IMR-90 (cell line): ENCODE measurements at regions not wholly inside any gene's neighbourhood (a gene's known extent, or its start where the extent isn't known, plus 50 kb on each side); places are given as distances from the start of the nearest gene placed in this dataset.

Source experiments
- ATAC-seq: fragments of 200-7000 bp; cut with Tn5 transposase; 2 replicates; pipeline ENCODE4 v1.9.1; 2020; ENCODE audit warnings: low read depth, mild to moderate bottlenecking, moderate library complexity
- BruUV-seq: library from RNA; stranded (reverse); fragments of 400-500 nt; replicated peaks from 2 replicates; lab custom pipeline; 2021; lab: Mats Ljungman, UMichigan
- CTCF ChIA-PET: fragments of 300-600 bp; formaldehyde crosslinking; extraction: SDS; loops from one replicate; lab custom pipeline; 2021; ENCODE audit warnings: antibody characterized with exemption; lab: Yijun Ruan, JAX
- POLR2A ChIA-PET: fragments of 300-600 bp; sonication (Branson Sonifier 250); formaldehyde crosslinking; loops from one replicate; lab custom pipeline; 2022; ENCODE audit warnings: antibody characterized with exemption; ENCODE audit not compliant: unreplicated experiment; lab: Charles Lee
- DNase-seq: peaks from one replicate; pipeline ENCODE4 v3.0.0; 2013
- H2AFZ ChIP-seq: replicated peaks from 2 replicates; pipeline ENCODE3; 2013; ENCODE audit warnings: low read length, mild to moderate bottlenecking; ENCODE audit not compliant: poor library complexity
- H2AK5ac ChIP-seq: 2 replicates; pipeline ENCODE4 v1.6.1; 2013; ENCODE audit warnings: low read depth, low read length, inconsistent platforms
- H2AK9ac ChIP-seq: replicated peaks from 2 replicates; pipeline ENCODE3; 2013; ENCODE audit warnings: mild to moderate bottlenecking, low read depth, low read length, moderate library complexity; ENCODE audit not compliant: poor library complexity
- H2BK120ac ChIP-seq: 2 replicates; pipeline ENCODE4 v1.6.1; 2013; ENCODE audit warnings: low read depth, low read length, inconsistent platforms
- H2BK15ac ChIP-seq: 3 replicates; pipeline ENCODE4 v1.6.1; 2013; ENCODE audit warnings: low read depth, low read length, inconsistent platforms
- H2BK20ac ChIP-seq: 2 replicates; pipeline ENCODE4 v1.6.1; 2013; ENCODE audit warnings: low read depth, mild to moderate bottlenecking, inconsistent platforms, low read length, moderate library complexity
- H2BK5ac ChIP-seq: 2 replicates; pipeline ENCODE4 v1.6.1; 2013; ENCODE audit warnings: mild to moderate bottlenecking, low read depth, low read length, inconsistent platforms; ENCODE audit not compliant: poor library complexity, severe bottlenecking
- H3K14ac ChIP-seq: replicated peaks from 2 replicates; pipeline ENCODE4 v1.6.1; 2013; ENCODE audit warnings: low read depth, low read length, inconsistent platforms
- H3K18ac ChIP-seq: 2 replicates; pipeline ENCODE4 v1.6.1; 2013; ENCODE audit warnings: low read depth, low read length, control low read depth
- H3K23ac ChIP-seq: 2 replicates; pipeline ENCODE4 v1.6.1; 2013; ENCODE audit warnings: low read depth, low read length, inconsistent platforms
- H3K27ac ChIP-seq: 2 replicates; pipeline ENCODE4 v1.5.1; 2013; ENCODE audit warnings: mild to moderate bottlenecking, control low read depth, low read length; ENCODE audit not compliant: insufficient read depth
- H3K27me3 ChIP-seq: 2 replicates; pipeline ENCODE4 v1.6.1; 2013; ENCODE audit warnings: low read length; ENCODE audit not compliant: control insufficient read depth, insufficient read depth
- H3K36me3 ChIP-seq: 2 replicates; pipeline ENCODE4 v1.6.1; 2013; ENCODE audit warnings: low read length, mixed read lengths; ENCODE audit not compliant: control insufficient read depth, insufficient read depth
- H3K4ac ChIP-seq: 2 replicates; pipeline ENCODE4 v1.6.1; 2013; ENCODE audit warnings: low read depth, low read length, inconsistent platforms
- H3K4me1 ChIP-seq: 2 replicates; pipeline ENCODE4 v1.6.1; 2013; ENCODE audit warnings: low read length, mixed read lengths; ENCODE audit not compliant: control insufficient read depth, insufficient read depth
- H3K4me2 ChIP-seq: 2 replicates; pipeline ENCODE4 v1.6.1; 2013; ENCODE audit warnings: low read depth, mild to moderate bottlenecking, control low read depth, low read length, moderate library complexity
- H3K4me3 ChIP-seq: 2 replicates; pipeline ENCODE4 v1.5.1; 2013; ENCODE audit warnings: low read depth, mild to moderate bottlenecking, control low read depth, low read length, moderate library complexity; ENCODE audit not compliant: insufficient read depth
- H3K56ac ChIP-seq: 2 replicates; pipeline ENCODE4 v1.6.1; 2013; ENCODE audit warnings: low read length, inconsistent platforms; ENCODE audit not compliant: insufficient read depth; ENCODE audit errors: extremely low read depth
- H3K79me1 ChIP-seq, 2 experiments: 2 replicates each; pipeline ENCODE4 v1.6.1; 2013; ENCODE audit warnings: low read length in 2 of 2, inconsistent platforms in 1 of 2, low read depth in 1 of 2
- H3K9ac ChIP-seq: 2 replicates; pipeline ENCODE4 v1.6.1; 2013; ENCODE audit warnings: low read depth, low read length, control low read depth
- H3K9me1 ChIP-seq: 2 replicates; pipeline ENCODE4 v1.6.1; 2013; ENCODE audit warnings: low read length, inconsistent platforms; ENCODE audit not compliant: insufficient read depth
- H3K9me3 ChIP-seq: 2 replicates; pipeline ENCODE4 v1.6.1; 2013; ENCODE audit warnings: low read length; ENCODE audit not compliant: control insufficient read depth, insufficient read depth
- H4K20me1 ChIP-seq: 2 replicates; pipeline ENCODE4 v1.6.1; 2013; ENCODE audit warnings: low read length, inconsistent platforms; ENCODE audit not compliant: insufficient read depth
- H4K5ac ChIP-seq: 2 replicates; pipeline ENCODE4 v1.6.1; 2013; ENCODE audit warnings: mild to moderate bottlenecking, low read depth, low read length, control low read depth
- H4K8ac ChIP-seq, 2 experiments: 2 replicates each; pipeline ENCODE4 v1.6.1; 2013; ENCODE audit warnings: low read depth in 2 of 2, low read length in 2 of 2, control low read depth in 1 of 2, inconsistent platforms in 1 of 2
- H4K91ac ChIP-seq: 2 replicates; pipeline ENCODE4 v1.6.1; 2013; ENCODE audit warnings: low read depth, low read length, inconsistent platforms; ENCODE audit not compliant: insufficient read depth
- BHLHE40 ChIP-seq: fragments of 150-350 bp; IDR thresholded peaks from 2 replicates; pipeline ENCODE4 v1.6.1; 2016; ENCODE audit warnings: mild to moderate bottlenecking, low read depth, low read length
- CEBPB ChIP-seq: IDR thresholded peaks from 2 replicates; pipeline ENCODE4 v1.6.1; 2012; ENCODE audit warnings: low read depth, low read length, improper control_type of control experiment
- ELK1 ChIP-seq: fragments of 150-350 bp; IDR thresholded peaks from 2 replicates; pipeline ENCODE4 v1.6.1; 2016; ENCODE audit warnings: low read depth, mild to moderate bottlenecking, low read length, moderate library complexity, borderline replicate concordance
- MAZ ChIP-seq: IDR thresholded peaks from 2 replicates; pipeline ENCODE4 v1.6.1; 2012; ENCODE audit warnings: low read depth, mild to moderate bottlenecking, low read length, improper control_type of control experiment, moderate library complexity, borderline replicate concordance
- MXI1 ChIP-seq: IDR thresholded peaks from 2 replicates; pipeline ENCODE4 v1.6.1; 2012; ENCODE audit warnings: low read depth, mild to moderate bottlenecking, low read length, moderate library complexity, borderline replicate concordance
- NFE2L2 ChIP-seq: fragments of 150-350 bp; IDR thresholded peaks from 2 replicates; pipeline ENCODE4 v1.6.1; 2016; ENCODE audit warnings: low read depth, mild to moderate bottlenecking, low read length
- POLR2A ChIP-seq: IDR thresholded peaks from 2 replicates; pipeline ENCODE4 v1.6.1; 2012; ENCODE audit warnings: mild to moderate bottlenecking, low read depth, low read length
- RAD21 ChIP-seq: IDR thresholded peaks from 2 replicates; pipeline ENCODE4 v1.6.1; 2012; ENCODE audit warnings: low read length, improper control_type of control experiment
- RFX5 ChIP-seq: IDR thresholded peaks from 2 replicates; pipeline ENCODE4 v1.8.0; 2012; ENCODE audit warnings: low read depth, mild to moderate bottlenecking, low read length, moderate library complexity
- WGBS, 2 experiments: methylation state at CpG; one replicate each; pipeline versions ENCODE4 v1.1.5 to v1.1.7; 2013; ENCODE audit warnings: missing lambda C conversion rate in 2 of 2; ENCODE audit not compliant: insufficient read length in 1 of 2; ENCODE audit errors: extremely low coverage in 2 of 2; 5-methylcytosine and 5-hydroxymethylcytosine counted together
- dilution Hi-C: fragments of 300-500 bp; cut with HindIII; formaldehyde crosslinking; loops from one replicate; pipeline ENCODE4 v1.14.3; 2018; ENCODE audit warnings: low sequenced_read_pairs; ENCODE audit not compliant: unreplicated experiment
- in situ Hi-C: fragments of 300-500 bp; cut with MboI; formaldehyde crosslinking; loops from 3 replicates; pipeline ENCODE4 v1.14.3; 2019; ENCODE audit warnings: low sequenced_read_pairs, inconsistent platforms, mixed read lengths
- intact Hi-C: fragments of 100-400 bp; cut with micrococcal nuclease; formaldehyde crosslinking; loops from 2 replicates; pipeline ENCODE4 v1.10.0; 2022

- dilution Hi-C loops (no loop called here), intact Hi-C loops (no loop called here), in situ Hi-C loops (no loop called here)
- peak overlapping the region; percentile 45 for H2BK120ac ChIP-seq
- peak overlapping the region; percentile 54; the same call in 1 of the 2 replicates for H4K91ac ChIP-seq
- H2AFZ ChIP-seq: peak overlapping the region; percentile 34
- no peak for ATAC-seq
- peak overlapping the region; percentile 21; the same call in 1 of the 2 replicates for H2BK20ac ChIP-seq
- H3K23ac ChIP-seq: no peak overlapping the region
- H3K4me2 ChIP-seq: no peak overlapping the region
- DNase-seq: no peak
- BruUV-seq: no TSS peak
- no peak overlapping the region for H4K5ac ChIP-seq
- peak overlapping the region; percentile 49; the same call in 1 of the 2 replicates for H2AK5ac ChIP-seq
- POLR2A ChIA-PET: no interaction called here
- no peaks in the 10 kb centered on the region for H3K36me3 ChIP-seq
- no peak overlapping the region; the same call in 1 of the 2 replicates for H3K18ac ChIP-seq
- H3K9ac ChIP-seq: no peak overlapping the region
- TF ChIP-seq RAD21: no peak
- no peak for TF ChIP-seq CEBPB
- TF ChIP-seq POLR2A: no peak
- no peak for TF ChIP-seq ELK1
- no peak for TF ChIP-seq MAZ
- TF ChIP-seq MXI1: no peak
- TF ChIP-seq NFE2L2: no peak
- TF ChIP-seq BHLHE40: no peak
- TF ChIP-seq RFX5: no peak
- no peak overlapping the region for H3K27ac ChIP-seq
- H2BK5ac ChIP-seq: no peak overlapping the region
- no peak overlapping the region for H3K14ac ChIP-seq
- CTCF ChIA-PET: no interaction called here
- H3K27me3 ChIP-seq: no peaks in the 10 kb centered on the region
- H3K9me1 ChIP-seq: peaks cover 4% of the 10 kb centered on the region
- no peak overlapping the region for H3K56ac ChIP-seq
- H2AK9ac ChIP-seq: no peak overlapping the region
- H3K4ac ChIP-seq: peak overlapping the region; percentile 51
- no CpG with 5 or more reads among the region's 4 CpGs for WGBS, 2 experiments
- peaks cover 13% of the 10 kb centered on the region for H3K4me1 ChIP-seq
- no peak overlapping the region for H4K8ac ChIP-seq
- H2BK15ac ChIP-seq: peak overlapping the region; percentile 61; the same call in 2 of the 3 replicates
- H3K79me1 ChIP-seq: no peaks in the 10 kb centered on the region
- no peaks in the 10 kb centered on the region for H4K20me1 ChIP-seq
- H3K4me3 ChIP-seq: no peak overlapping the region
- no peaks in the 10 kb centered on the region for H3K9me3 ChIP-seq
These were observed 554.5 kb upstream of the TBL1XR1 start for GRCh38 chr3:177751770-177752169.
